ENCODE measurements at regions not wholly inside any gene's neighbourhood (a gene's known extent, or its start where the extent isn't known, plus 50 kb on each side); places are given as distances from the start of the nearest gene placed in this dataset.
"Not testable (repeated sequence)": the region's sequence is repeated elsewhere in the genome, so short reads cannot be mapped to it uniquely, and the experiment has no call there.

GRCh38 chr4:116231999-116232398 lies 853.4 kb downstream of the TRAM1L1 start:
- not testable (repeated sequence) for TF ChIP-seq POLR2A (IDR thresholded peaks at IDR 0.05)
- TF ChIP-seq, protein P1, sequence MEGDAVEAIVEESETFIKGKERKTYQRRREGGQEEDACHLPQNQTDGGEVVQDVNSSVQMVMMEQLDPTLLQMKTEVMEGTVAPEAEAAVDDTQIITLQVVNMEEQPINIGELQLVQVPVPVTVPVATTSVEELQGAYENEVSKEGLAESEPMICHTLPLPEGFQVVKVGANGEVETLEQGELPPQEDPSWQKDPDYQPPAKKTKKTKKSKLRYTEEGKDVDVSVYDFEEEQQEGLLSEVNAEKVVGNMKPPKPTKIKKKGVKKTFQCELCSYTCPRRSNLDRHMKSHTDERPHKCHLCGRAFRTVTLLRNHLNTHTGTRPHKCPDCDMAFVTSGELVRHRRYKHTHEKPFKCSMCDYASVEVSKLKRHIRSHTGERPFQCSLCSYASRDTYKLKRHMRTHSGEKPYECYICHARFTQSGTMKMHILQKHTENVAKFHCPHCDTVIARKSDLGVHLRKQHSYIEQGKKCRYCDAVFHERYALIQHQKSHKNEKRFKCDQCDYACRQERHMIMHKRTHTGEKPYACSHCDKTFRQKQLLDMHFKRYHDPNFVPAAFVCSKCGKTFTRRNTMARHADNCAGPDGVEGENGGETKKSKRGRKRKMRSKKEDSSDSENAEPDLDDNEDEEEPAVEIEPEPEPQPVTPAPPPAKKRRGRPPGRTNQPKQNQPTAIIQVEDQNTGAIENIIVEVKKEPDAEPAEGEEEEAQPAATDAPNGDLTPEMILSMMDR (IDR thresholded peaks at IDR 0.05), result not testable (repeated sequence)
